ENCODE measurements at regions not wholly inside any gene's neighbourhood (a gene's known extent, or its start where the extent isn't known, plus 50 kb on each side); places are given as distances from the start of the nearest gene placed in this dataset.

DNA sequence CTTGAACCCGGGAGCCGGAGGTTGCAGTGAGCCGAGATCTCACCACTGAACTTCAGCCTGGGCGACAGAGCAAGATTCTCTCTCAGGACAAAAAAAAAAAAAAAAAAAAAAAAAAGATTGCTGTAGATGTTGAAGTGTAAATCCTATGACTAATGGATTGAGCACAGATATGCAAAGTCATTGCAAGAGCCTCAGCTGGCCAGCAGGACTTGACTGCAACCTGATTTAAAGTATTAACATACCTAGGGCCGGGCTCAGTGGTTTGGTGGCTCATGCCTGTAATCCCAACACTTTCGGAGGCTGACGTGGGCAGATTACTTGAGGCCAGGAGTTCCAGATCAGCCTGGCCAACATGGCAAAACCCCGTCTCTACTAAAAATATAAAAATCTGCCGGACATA is 69.6 kb upstream of the EPCAM start:
- no peak for TF ChIP-seq POLR2A (IDR thresholded peaks at IDR 0.05)
- TF ChIP-seq, protein P1, sequence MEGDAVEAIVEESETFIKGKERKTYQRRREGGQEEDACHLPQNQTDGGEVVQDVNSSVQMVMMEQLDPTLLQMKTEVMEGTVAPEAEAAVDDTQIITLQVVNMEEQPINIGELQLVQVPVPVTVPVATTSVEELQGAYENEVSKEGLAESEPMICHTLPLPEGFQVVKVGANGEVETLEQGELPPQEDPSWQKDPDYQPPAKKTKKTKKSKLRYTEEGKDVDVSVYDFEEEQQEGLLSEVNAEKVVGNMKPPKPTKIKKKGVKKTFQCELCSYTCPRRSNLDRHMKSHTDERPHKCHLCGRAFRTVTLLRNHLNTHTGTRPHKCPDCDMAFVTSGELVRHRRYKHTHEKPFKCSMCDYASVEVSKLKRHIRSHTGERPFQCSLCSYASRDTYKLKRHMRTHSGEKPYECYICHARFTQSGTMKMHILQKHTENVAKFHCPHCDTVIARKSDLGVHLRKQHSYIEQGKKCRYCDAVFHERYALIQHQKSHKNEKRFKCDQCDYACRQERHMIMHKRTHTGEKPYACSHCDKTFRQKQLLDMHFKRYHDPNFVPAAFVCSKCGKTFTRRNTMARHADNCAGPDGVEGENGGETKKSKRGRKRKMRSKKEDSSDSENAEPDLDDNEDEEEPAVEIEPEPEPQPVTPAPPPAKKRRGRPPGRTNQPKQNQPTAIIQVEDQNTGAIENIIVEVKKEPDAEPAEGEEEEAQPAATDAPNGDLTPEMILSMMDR (IDR thresholded peaks at IDR 0.05): no peak
- no peak for TF ChIP-seq POLR2AphosphoS5 (IDR thresholded peaks at IDR 0.05)

Measured in breast epithelium (tissue), 3 donors.